HL-60/S4 treated with phorbol 12-myristate 13-acetate at 8.2 ng/mL for 4 days and 3 days (cell line): ENCODE measurements at regions not wholly inside any gene's neighbourhood (a gene's known extent, or its start where the extent isn't known, plus 50 kb on each side); places are given as distances from the start of the nearest gene placed in this dataset.
"Not testable (repeated sequence)": the region's sequence is repeated elsewhere in the genome, so short reads cannot be mapped to it uniquely, and the experiment has no call there.

Experiments used
- in situ Hi-C: fragments of 300-500 bp; cut with MboI; formaldehyde crosslinking; loops from 2 replicates; pipeline ENCODE4 v1.15.0; 2022; ENCODE audit warnings: low sequenced_read_pairs

DNA sequence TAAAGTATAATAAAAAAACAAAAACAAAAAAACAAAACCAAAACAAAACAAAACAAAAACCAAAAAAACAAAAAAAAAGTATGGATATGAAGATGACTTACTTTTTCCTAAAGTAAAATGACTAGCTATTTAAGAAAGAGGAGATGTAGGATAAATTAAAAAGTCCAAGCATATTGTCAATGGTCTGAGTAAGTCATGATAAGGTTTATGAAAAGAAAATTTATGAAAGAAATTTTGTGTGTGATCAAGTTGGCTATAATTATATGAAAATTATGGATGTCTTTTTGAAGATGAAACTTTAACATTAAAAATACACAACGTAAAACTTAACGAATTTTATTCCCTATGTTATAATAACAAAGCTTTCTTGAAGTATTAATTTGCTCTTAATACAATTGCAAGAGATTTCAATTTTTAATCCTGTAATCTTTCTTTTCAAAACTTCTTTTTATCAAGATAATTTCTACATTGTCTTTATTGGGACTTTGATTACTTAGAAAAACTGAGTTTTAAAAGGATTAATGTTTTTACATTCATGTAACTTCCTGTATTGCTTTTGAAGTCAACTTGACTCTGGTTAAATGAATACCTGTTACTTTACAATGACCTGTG lies 200.9 kb upstream of the IVNS1ABP start:
- in situ Hi-C loops = no loop called here

DNA sequence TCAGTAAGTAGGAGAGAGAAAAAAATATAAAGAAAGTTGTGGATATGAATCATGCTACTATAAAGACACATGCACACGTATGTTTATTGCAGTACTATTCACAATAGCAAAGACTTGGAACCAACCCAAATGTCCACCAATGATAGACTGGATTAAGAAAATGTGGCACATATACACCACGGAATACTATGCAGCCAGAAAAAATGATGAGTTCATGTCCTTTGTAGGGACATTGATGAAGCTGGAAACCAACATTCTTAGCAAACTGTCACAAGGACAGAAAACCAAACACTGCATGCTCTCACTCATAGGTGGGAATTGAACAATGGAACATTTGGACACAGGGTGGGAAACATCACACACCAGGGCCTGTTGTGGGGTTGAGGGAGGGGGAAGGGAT lies 200.3 kb upstream of the IVNS1ABP start:
- in situ Hi-C loops = not testable (repeated sequence)

DNA sequence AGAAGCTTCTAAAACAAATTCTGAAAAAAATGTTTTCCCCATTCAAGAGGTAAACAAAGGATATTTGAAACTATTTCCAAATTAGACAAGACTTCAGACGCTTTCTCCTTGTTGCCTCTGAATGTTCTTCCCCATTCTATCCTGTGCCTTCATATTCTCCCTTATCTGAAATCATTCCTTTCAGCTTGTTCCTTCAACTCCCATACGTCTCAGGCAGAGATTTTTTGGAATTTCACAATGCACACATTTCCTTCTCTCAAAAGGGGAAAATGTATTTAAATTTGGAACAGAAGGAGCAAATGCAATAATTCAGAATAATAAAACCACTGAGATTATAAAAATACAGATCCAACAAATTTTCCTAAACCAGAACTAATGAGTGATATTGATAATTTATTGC lies 198.7 kb upstream of the IVNS1ABP start:
- in situ Hi-C loops = no loop called here

- in situ Hi-C loops = no loop called here
These were observed 197.3 kb upstream of the IVNS1ABP start for GRCh38 chr1:185514311-185514710.

DNA sequence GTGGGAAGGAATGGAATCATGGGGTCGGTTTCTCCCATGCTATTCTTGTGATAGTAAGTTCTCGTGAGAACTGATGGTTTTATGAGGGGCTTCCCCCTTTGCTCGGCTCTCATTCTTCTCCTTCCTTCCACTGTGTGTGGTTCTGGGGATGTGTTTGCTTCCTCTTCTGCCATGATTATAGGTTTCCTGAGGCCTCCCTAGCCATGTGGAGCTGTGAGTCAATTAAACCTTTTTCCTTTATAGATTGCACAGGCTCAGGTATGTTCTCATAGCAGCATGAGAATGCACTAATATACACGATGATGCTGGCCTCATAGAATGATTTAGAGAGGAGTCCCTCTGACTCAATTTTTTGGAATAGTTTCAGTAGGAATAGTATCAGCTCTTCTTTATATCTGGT lies 195.4 kb upstream of the IVNS1ABP start:
- in situ Hi-C loops = no loop called here

- in situ Hi-C loops = no loop called here
These were observed 184.1 kb upstream of the IVNS1ABP start for GRCh38 chr1:185501099-185501498.

- in situ Hi-C loops = no loop called here
These were observed 183.1 kb upstream of the IVNS1ABP start for GRCh38 chr1:185500001-185500626.

GRCh38 chr1:185498207-185498606 lies 181.2 kb upstream of the IVNS1ABP start:
- in situ Hi-C loops = no loop called here

GRCh38 chr1:185497177-185497576 lies 180.1 kb upstream of the IVNS1ABP start:
- in situ Hi-C loops = no loop called here

DNA sequence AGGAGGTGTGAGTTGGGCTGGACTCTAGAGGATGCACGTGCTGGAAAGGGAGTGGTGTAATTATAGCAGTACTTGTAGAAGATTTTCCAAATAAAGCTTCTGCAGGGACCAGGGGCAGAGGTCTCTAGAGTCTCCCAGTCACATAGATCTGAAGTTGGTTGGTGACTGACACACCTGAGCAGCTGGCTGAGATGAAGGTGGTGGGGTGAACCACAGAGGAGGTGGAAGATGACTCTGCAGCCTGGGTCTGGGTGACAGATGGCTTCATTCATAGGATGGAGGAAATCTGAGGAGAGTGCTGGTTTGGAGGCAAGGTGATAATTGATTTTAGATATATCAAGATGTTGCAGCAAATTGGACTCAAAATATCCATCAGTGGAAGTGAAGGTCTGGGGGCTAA lies 178.9 kb upstream of the IVNS1ABP start:
- in situ Hi-C loops = no loop called here

- in situ Hi-C loops = no loop called here
These were observed 178.0 kb upstream of the IVNS1ABP start for GRCh38 chr1:185495007-185495406.

- in situ Hi-C loops = no loop called here
These were observed 175.2 kb upstream of the IVNS1ABP start for GRCh38 chr1:185492089-185492825.

DNA sequence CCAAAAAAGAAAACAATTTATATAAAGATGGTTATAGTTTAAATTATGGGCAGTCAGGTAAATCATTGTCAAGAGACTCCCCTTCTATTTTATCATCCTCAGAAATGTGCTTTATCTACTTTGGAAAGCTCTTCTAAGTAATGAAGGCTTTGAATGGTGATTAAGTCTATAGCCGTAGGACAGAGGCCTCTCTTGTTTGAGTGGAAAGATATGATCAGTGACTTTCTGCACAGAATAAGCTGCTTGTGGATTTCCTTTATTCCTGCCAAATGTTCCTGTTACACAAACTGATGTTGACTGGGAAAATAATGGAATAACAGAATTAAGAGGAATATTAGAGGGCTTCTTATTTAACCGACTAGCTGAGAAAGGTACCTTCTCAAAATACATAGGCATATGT lies 174.6 kb upstream of the IVNS1ABP start:
- in situ Hi-C loops = no loop called here

- in situ Hi-C loops = no loop called here
These were observed 173.9 kb upstream of the IVNS1ABP start for GRCh38 chr1:185490924-185491323.

- in situ Hi-C loops = no loop called here
These were observed 172.4 kb upstream of the IVNS1ABP start for GRCh38 chr1:185489406-185489805.

DNA sequence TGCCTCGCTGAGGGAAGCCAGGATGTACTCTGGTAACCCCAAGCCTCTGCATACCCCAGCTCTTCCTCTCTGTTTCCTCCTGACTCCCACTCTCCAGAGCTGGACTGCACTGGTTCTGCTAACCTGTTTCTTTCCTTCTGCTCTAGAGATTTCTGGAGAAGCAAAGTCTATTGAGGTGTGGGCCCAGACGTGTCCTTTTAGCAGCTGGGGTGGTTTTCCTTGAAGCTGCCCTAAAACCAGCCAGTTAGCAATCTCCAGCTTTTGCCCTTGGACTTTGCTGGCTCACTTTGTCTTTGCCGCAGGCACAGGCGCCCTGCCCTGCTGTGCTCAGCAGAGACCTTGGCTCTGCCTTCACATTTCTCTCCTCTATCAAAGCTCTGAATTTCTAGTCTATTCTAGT lies 171.8 kb upstream of the IVNS1ABP start:
- in situ Hi-C loops = no loop called here

DNA sequence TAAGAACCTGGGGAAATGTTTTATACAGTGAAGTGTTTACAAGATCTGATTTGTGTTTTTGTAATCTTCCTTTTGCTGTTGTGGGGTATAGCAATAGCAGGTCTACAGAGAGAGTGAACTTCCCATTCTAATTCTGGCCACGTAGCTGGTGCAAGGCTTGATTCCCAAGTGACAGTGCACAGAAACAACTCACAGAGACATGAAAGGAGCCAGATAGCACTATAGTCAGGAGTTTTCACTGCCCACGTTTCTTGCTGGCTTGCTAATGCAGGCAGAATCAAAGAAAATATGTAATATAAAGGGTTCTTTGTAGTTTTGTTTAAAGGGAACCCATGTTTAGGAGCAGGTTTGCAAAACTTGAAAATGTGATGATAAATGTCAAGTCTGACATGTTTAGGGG lies 170.9 kb upstream of the IVNS1ABP start:
- in situ Hi-C loops = no loop called here

DNA sequence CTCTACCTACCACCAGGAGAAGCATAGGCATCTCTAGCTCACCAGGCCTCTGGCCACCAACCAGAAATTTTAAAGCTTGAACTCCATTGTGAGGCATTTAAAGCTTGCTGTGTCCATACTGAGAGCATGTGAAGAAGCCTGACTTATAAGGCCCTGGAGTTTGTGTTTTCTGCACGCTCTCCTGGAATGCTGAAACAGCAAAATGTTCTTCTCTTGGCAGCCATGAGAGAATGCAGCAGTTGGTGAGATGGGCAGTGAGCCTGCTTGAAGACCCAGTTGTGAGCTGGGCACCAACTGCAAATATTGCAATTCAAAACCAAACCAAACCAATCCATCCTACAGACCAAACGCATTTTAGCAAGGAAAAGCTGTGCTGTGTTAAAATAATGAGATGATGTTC lies 170.0 kb upstream of the IVNS1ABP start:
- in situ Hi-C loops = no loop called here

- in situ Hi-C loops = no loop called here
These were observed 169.3 kb upstream of the IVNS1ABP start for GRCh38 chr1:185486346-185486745.

GRCh38 chr1:185483664-185484450 lies 166.8 kb upstream of the IVNS1ABP start:
- in situ Hi-C loops = no loop called here

- in situ Hi-C loops = no loop called here
These were observed 166.2 kb upstream of the IVNS1ABP start for GRCh38 chr1:185483217-185483616.

GRCh38 chr1:185480545-185480944 lies 163.5 kb upstream of the IVNS1ABP start:
- in situ Hi-C loops = no loop called here
